Panc1 (cell line): ENCODE measurements at regions not wholly inside any gene's neighbourhood (a gene's known extent, or its start where the extent isn't known, plus 50 kb on each side); places are given as distances from the start of the nearest gene placed in this dataset.

Experiments
- ATAC-seq: fragments of 200-7000 bp; cut with Tn5 transposase; 2 replicates; pipeline ENCODE4 v1.9.1; 2020; ENCODE audit warnings: mild to moderate bottlenecking, moderate library complexity
- BruUV-seq: library from RNA; stranded (reverse); fragments of 400-500 nt; replicated peaks from 2 replicates; lab custom pipeline; 2021; lab: Mats Ljungman, UMichigan
- CTCF ChIA-PET: fragments of 300-600 bp; sonication (Branson Sonifier 250); formaldehyde crosslinking; loops from one replicate; lab custom pipeline; 2022; ENCODE audit warnings: antibody characterized with exemption; lab: Charles Lee
- POLR2A ChIA-PET: fragments of 300-600 bp; sonication (Branson Sonifier 250); formaldehyde crosslinking; loops from one replicate; lab custom pipeline; 2022; ENCODE audit warnings: antibody characterized with exemption; lab: Charles Lee
- DNase-seq: peaks from one replicate; pipeline ENCODE4 v3.0.0-alpha.2; 2010; ENCODE audit warnings: low read depth, low spot score
- H3K27ac ChIP-seq: 2 replicates; pipeline ENCODE4 v1.5.1; 2011; ENCODE audit warnings: mild to moderate bottlenecking, low read length, inconsistent platforms
- H3K27me3 ChIP-seq: fragments of 200-500 bp; sonication (Bioruptor generic); 2 replicates; pipeline ENCODE4 v1.6.0; 2014; ENCODE audit warnings: low read length, inconsistent platforms; ENCODE audit not compliant: control insufficient read depth, insufficient read depth
- H3K36me3 ChIP-seq: fragments of 200-500 bp; sonication (Bioruptor generic); 2 replicates; pipeline ENCODE4 v1.5.1; 2014; ENCODE audit warnings: inconsistent platforms, mild to moderate bottlenecking, low read length, moderate library complexity; ENCODE audit not compliant: control insufficient read depth, insufficient read depth
- H3K4me1 ChIP-seq: 2 replicates; pipeline ENCODE4 v1.5.1; 2011; ENCODE audit warnings: inconsistent platforms, mild to moderate bottlenecking, low read length, moderate library complexity; ENCODE audit not compliant: control insufficient read depth, insufficient read depth
- H3K4me3 ChIP-seq, 2 experiments: 2 replicates each; pipeline ENCODE4 v1.5.1; 2011 to 2012; ENCODE audit warnings: low read depth in 2 of 2, low read length in 2 of 2, mild to moderate bottlenecking in 2 of 2, inconsistent platforms in 1 of 2, moderate library complexity in 1 of 2
- H3K9me3 ChIP-seq: fragments of 200-500 bp; sonication (Bioruptor generic); 2 replicates; pipeline ENCODE4 v1.5.1; 2014; ENCODE audit warnings: low read depth, mild to moderate bottlenecking, inconsistent platforms, low read length, moderate library complexity; ENCODE audit not compliant: control insufficient read depth, insufficient read depth
- CTCF ChIP-seq: fragments of 450-650 bp; IDR thresholded peaks from 2 replicates; pipeline ENCODE4 v1.5.1; 2017; ENCODE audit warnings: mild to moderate bottlenecking
- POLR2AphosphoS5 ChIP-seq: IDR thresholded peaks from 2 replicates; pipeline ENCODE4 v1.6.1; 2012; ENCODE audit warnings: mild to moderate bottlenecking, low read depth, low read length, moderate library complexity
- REST ChIP-seq, 2 experiments: IDR thresholded peaks; 2 replicates each; pipeline ENCODE4 v1.6.1; 2011 to 2012; ENCODE audit warnings: low read depth in 2 of 2, control low read depth in 1 of 2, low read length in 1 of 2, mild to moderate bottlenecking in 1 of 2, moderate library complexity in 1 of 2; ENCODE audit not compliant: insufficient read depth in 1 of 2
- SIN3A ChIP-seq: IDR thresholded peaks from 2 replicates; pipeline ENCODE4 v1.6.1; 2012; ENCODE audit warnings: low read depth, mild to moderate bottlenecking, low read length, moderate library complexity, borderline replicate concordance; ENCODE audit not compliant: insufficient read depth
- TCF7L2 ChIP-seq: IDR thresholded peaks from 2 replicates; pipeline ENCODE4 v1.6.1; 2011; ENCODE audit warnings: mild to moderate bottlenecking, low read depth, low read length, inconsistent platforms
- in situ Hi-C: cut with HindIII; loops from 2 replicates; pipeline ENCODE4 v1.10.0; 2016; ENCODE audit warnings: low sequenced_read_pairs, low pct_unique_long_range_greater_than_20kb
- intact Hi-C: fragments of 100-400 bp; cut with micrococcal nuclease; formaldehyde crosslinking; loops from one replicate; pipeline ENCODE4 v1.10.0; 2022; ENCODE audit not compliant: unreplicated experiment

- intact Hi-C loops: no loop called here
- TF ChIP-seq SIN3A (no peak), REST (IDR thresholded peaks at IDR 0.05; ENCODE audit: insufficient read depth in 1 of 2, low read depth in 2 of 2, low read length in 1 of 2) (no peak), TCF7L2 (no peak), POLR2AphosphoS5 (no peak), CTCF (no peak)
- Histone ChIP-seq H3K27me3 (no peaks in the 10 kb centered on the region), H3K9me3 (no peaks in the 10 kb centered on the region), H3K4me1 (no peaks in the 10 kb centered on the region), H3K4me3 (no peak overlapping the region), H3K36me3 (no peaks in the 10 kb centered on the region), H3K27ac (no peak overlapping the region)
- BruUV-seq: no TSS peak
- in situ Hi-C loops: no loop called here
- no peak for DNase-seq
- ATAC-seq: no peak
- CTCF ChIA-PET: no interaction called here
- POLR2A ChIA-PET: no interaction called here
These were observed 1602.1 kb upstream of the TMEFF2 start for GRCh38 chr2:193796847-193797246.

- ChIA-PET POLR2A (interaction anchor here (0.6 kb wide), 1 partner anchor 238 kb away, joined by 4 read pairs; no protein-coding TSS in a partner anchor), CTCF (no interaction called here)
- BruUV-seq: no TSS peak
- Histone ChIP-seq H3K4me3 (no peak overlapping the region), H3K27me3 (no peaks in the 10 kb centered on the region), H3K27ac (no peak overlapping the region), H3K4me1 (no peaks in the 10 kb centered on the region), H3K36me3 (no peaks in the 10 kb centered on the region; the same call in 1 of the 2 replicates), H3K9me3 (no peaks in the 10 kb centered on the region)
- TF ChIP-seq POLR2AphosphoS5 (no peak), SIN3A (no peak), CTCF (no peak), TCF7L2 (no peak), REST (IDR thresholded peaks at IDR 0.05; ENCODE audit: insufficient read depth in 1 of 2, low read depth in 2 of 2, low read length in 1 of 2) (no peak)
- DNase-seq: no peak
- no peak for ATAC-seq
- intact Hi-C loops: no loop called here
- in situ Hi-C loops: no loop called here
These were observed 1599.2 kb upstream of the TMEFF2 start for GRCh38 chr2:193793914-193794313.
